ENCODE measurements at regions not wholly inside any gene's neighbourhood (a gene's known extent, or its start where the extent isn't known, plus 50 kb on each side); places are given as distances from the start of the nearest gene placed in this dataset.

DNA sequence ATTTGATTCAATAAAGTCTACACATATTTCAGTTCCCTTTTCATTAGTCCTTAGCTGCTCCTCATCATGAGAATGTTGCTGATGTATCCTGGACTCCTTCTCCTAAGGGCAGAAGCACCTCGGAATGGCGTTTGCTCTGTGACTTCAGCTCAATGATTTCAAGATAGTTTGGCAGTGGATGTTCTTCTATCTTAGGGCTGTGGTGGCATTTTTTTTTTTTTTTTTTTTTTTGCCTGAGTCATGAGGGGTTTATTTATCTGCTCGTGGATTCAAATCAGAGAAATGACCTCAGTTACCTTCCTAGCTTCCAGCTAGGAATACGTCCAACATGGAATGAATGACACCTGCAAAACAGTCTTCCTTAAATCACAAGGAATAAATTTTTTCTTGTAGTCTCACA, 220.0 kb upstream of the ZBED5 start:
- Histone ChIP-seq H3K9me3 (no peaks in the 10 kb centered on the region), H3K4me3 (no peak overlapping the region), H3K27me3 (no peaks in the 10 kb centered on the region), H3K36me3 (no peaks in the 10 kb centered on the region), H3K27ac (no peak overlapping the region), H3K4me1 (peaks cover 10% of the 10 kb centered on the region)
- TF ChIP-seq, protein P1, sequence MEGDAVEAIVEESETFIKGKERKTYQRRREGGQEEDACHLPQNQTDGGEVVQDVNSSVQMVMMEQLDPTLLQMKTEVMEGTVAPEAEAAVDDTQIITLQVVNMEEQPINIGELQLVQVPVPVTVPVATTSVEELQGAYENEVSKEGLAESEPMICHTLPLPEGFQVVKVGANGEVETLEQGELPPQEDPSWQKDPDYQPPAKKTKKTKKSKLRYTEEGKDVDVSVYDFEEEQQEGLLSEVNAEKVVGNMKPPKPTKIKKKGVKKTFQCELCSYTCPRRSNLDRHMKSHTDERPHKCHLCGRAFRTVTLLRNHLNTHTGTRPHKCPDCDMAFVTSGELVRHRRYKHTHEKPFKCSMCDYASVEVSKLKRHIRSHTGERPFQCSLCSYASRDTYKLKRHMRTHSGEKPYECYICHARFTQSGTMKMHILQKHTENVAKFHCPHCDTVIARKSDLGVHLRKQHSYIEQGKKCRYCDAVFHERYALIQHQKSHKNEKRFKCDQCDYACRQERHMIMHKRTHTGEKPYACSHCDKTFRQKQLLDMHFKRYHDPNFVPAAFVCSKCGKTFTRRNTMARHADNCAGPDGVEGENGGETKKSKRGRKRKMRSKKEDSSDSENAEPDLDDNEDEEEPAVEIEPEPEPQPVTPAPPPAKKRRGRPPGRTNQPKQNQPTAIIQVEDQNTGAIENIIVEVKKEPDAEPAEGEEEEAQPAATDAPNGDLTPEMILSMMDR (IDR thresholded peaks at IDR 0.05) = no peak
- no peak for TF ChIP-seq POLR2AphosphoS5 (IDR thresholded peaks at IDR 0.05; ENCODE audit: insufficient read depth in 1 of 2, low read depth in 1 of 2)
- TF ChIP-seq POLR2A (IDR thresholded peaks at IDR 0.05) = no peak
- DNase-seq (ENCODE audit: extremely low spot score in 2 of 2) = no peak
- intact Hi-C loops (cut with DNase I) = no loop called here

DNA sequence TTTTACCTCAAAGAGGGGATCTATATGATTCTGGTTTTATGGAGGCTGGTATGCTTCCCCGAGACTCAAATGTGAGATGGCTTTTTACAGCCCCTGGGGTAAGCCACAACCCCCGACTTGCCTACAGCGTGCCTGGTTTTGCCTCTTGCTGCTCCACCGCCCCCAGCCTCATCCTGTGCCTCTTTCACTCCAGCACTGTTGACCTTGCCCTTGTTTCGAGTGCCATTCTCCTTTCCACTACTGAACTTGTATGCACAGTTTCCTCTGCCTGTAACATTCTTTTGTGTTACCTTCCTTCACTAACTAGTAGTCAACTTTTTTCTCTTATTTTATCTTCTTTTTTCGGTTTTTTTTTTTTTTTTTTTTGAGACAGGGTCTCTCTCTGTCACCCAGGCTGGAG, 219.0 kb upstream of the ZBED5 start:
- H3K4me3 ChIP-seq = no peak overlapping the region
- intact Hi-C loops (cut with DNase I) = no loop called here
- H3K9me3 ChIP-seq = no peaks in the 10 kb centered on the region
- DNase-seq (ENCODE audit: extremely low spot score in 2 of 2) = no peak
- H3K27ac ChIP-seq = no peak overlapping the region
- TF ChIP-seq, protein P1 (IDR thresholded peaks at IDR 0.05) = no peak
- no peak for TF ChIP-seq POLR2AphosphoS5 (IDR thresholded peaks at IDR 0.05; ENCODE audit: insufficient read depth in 1 of 2, low read depth in 1 of 2)
- no peak for TF ChIP-seq POLR2A (IDR thresholded peaks at IDR 0.05)
- no peaks in the 10 kb centered on the region for H3K36me3 ChIP-seq
- peaks cover 10% of the 10 kb centered on the region for H3K4me1 ChIP-seq
- H3K27me3 ChIP-seq = no peaks in the 10 kb centered on the region

DNA sequence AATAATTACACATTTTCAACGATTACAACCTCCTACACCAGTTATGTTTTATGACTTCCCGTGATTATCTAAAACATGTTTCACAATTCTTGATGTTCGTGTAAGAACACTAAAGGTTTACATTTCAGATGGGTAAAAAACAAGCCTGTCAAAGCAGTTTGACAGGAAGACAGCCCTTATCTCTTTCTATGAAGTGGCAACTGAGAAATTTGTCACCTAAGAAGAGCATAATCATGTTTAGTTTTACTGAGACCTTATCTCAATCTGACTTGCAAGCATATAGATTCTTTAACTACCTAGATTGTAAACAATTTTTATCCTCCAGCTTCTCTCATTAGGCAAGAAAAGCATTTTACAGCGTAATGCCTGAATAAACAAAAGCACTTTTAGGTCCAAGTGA, 218.4 kb upstream of the ZBED5 start:
- H3K9me3 ChIP-seq = no peaks in the 10 kb centered on the region
- H3K4me1 ChIP-seq = peaks cover 10% of the 10 kb centered on the region
- intact Hi-C loops (cut with DNase I) = no loop called here
- no peak for TF ChIP-seq POLR2AphosphoS5 (IDR thresholded peaks at IDR 0.05; ENCODE audit: insufficient read depth in 1 of 2, low read depth in 1 of 2)
- TF ChIP-seq, protein P1 (IDR thresholded peaks at IDR 0.05) = no peak
- TF ChIP-seq POLR2A (IDR thresholded peaks at IDR 0.05) = no peak
- H3K27me3 ChIP-seq = no peaks in the 10 kb centered on the region
- DNase-seq (ENCODE audit: extremely low spot score in 2 of 2) = no peak
- no peak overlapping the region for H3K4me3 ChIP-seq
- H3K27ac ChIP-seq = no peak overlapping the region
- H3K36me3 ChIP-seq = no peaks in the 10 kb centered on the region

DNA sequence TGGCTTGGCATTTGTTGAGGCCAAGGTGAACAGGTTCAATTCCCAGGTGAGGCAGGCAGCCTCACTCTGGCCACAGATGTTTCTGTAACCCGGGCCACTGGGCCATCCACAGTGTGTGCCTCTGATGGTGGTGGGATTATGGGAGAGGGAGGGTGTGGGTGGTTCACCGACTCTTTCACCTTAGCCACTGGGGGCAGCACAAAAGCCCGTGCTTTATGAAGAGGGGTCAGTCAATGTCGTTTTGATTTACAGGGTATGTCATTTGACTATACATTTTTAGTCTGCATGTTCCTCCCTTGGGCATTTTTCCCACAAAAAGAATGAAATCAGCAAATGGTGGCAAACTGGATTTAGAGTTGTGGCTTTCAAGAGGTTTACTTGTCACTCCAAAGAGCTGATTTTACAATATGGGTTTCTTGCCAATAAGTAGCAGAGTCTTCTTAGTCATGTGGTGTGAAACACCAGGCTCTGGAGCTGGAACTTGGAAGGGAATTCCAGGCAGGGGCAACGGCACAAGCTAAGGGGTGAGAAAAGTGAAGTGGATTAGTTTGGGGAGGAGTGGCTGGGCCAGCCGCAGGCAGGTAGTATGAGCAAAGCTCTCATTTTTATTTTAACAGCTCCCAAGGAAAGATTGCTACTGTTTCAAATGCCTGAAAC, 217.8 kb upstream of the ZBED5 start:
- Histone ChIP-seq H3K4me3 (no peak overlapping the region), H3K4me1 (peaks cover 10% of the 10 kb centered on the region), H3K27me3 (no peaks in the 10 kb centered on the region), H3K36me3 (no peaks in the 10 kb centered on the region), H3K27ac (no peak overlapping the region), H3K9me3 (no peaks in the 10 kb centered on the region)
- intact Hi-C loops (cut with DNase I) = no loop called here
- TF ChIP-seq POLR2A (IDR thresholded peaks at IDR 0.05) (no peak), POLR2AphosphoS5 (IDR thresholded peaks at IDR 0.05; ENCODE audit: insufficient read depth in 1 of 2, low read depth in 1 of 2) (no peak)
- TF ChIP-seq, protein P1 (IDR thresholded peaks at IDR 0.05) = no peak
- DNase-seq (ENCODE audit: extremely low spot score in 2 of 2) = no peak

DNA sequence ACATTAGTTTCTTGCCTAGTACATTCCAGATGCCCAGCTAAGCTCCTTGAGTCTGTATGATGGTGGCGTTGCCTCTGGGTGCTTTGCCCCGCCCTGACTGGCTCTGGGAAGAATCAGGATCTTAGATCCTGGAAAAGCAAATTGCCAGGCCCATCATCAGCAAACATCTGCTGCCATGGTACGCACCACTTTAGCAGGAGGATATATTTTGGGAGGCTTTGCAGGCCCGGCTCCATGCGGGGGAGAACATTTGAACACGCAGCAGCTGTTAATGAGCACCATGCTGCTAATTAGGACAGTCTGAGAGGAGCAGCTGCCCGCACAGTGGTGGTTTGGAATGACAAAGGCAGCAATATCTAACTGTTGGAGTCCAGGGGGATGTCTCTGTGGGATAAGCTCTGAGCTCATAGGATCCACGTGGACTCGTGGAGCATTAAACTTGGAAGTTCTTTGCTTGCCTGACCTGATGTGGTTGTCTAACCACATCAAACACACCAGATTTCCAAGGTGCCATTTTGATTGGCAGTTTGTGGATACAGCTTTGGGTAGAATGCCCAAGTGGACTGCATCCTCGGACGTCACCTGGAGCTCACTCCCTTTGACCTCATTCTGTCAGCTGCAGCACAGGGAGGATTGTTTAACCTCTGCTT, 217.0 kb upstream of the ZBED5 start:
- intact Hi-C loops (cut with DNase I) = no loop called here
- TF ChIP-seq POLR2A (IDR thresholded peaks at IDR 0.05) (no peak), POLR2AphosphoS5 (IDR thresholded peaks at IDR 0.05; ENCODE audit: insufficient read depth in 1 of 2, low read depth in 1 of 2) (no peak)
- TF ChIP-seq, protein P1 (IDR thresholded peaks at IDR 0.05) = no peak
- H3K4me3 ChIP-seq = no peak overlapping the region
- no peaks in the 10 kb centered on the region for H3K27me3 ChIP-seq
- no peaks in the 10 kb centered on the region for H3K9me3 ChIP-seq
- no peak for DNase-seq (ENCODE audit: extremely low spot score in 2 of 2)
- H3K27ac ChIP-seq = no peak overlapping the region
- peaks cover 13% of the 10 kb centered on the region for H3K4me1 ChIP-seq
- no peaks in the 10 kb centered on the region for H3K36me3 ChIP-seq

All from vagina (tissue), 2 donors.